Stimulated activated CD8-positive, alpha-beta memory T cell treated with anti-CD3 and anti-CD28 coated beads, Interleukin-15, amount 100 ng/mL, for 24 hours (primary cell): ENCODE measurements at regions not wholly inside any gene's neighbourhood (a gene's known extent, or its start where the extent isn't known, plus 50 kb on each side); places are given as distances from the start of the nearest gene placed in this dataset.

Experiments
- DNase-seq: peaks from one replicate; pipeline ENCODE4 v3.0.0-alpha.2; 2020; ENCODE audit warnings: low read depth

DNA sequence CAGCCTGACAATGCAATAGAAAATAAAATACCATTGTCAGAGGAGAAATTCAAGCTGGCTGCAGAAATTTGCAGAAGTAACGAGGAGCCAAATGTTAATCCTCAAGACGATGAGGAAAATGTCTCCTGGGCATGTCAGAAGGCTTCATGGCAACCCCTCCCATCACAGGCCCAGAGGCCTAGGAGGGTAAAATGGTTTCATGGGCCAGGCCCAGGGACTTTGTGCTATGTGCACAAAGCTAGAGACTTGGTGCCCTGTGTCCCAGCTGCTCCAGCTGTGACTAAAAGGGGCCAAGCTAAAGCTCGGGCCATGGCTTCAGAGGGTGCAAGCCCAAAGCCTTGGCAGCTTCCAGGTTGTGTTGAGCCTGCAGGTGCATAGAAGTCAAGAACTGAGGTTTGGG is 431.7 kb downstream of the LMO7 start:
- DNase-seq = no peak

DNA sequence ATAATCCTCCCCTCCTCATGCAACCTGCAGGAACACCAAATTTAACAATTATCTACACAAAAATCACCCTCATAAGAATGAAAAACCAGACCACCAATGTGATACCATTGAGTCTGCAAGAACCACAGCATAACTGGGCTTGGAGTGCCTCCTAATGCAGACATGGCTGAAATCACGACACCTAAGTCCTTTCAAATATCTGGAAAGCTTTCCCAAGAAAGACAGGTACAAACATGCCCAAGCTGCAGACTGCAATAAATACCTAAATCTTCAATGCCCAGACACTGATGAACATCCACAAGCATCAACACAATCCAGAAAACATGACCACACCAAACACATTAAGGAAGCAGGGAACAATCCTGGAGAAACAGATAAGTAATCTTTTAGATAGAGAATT is 417.1 kb downstream of the LMO7 start:
- no peak for DNase-seq

DNA sequence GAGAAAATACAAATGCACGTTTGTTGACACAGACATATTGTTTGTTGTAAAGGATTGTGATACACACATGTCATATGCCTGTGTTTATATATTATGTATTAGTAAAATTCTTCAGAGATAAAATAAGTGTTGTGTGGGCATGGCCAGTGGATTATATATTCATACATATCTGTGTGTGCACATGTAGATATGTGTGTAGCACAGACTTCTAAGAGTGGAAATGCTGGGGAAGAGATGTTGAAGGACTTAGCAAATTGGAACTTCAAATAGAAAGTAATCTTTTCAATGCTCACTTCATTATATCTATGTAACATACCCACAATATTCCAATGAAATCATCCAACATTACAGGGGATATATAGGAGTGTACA is 413.2 kb downstream of the LMO7 start:
- DNase-seq = no peak

DNA sequence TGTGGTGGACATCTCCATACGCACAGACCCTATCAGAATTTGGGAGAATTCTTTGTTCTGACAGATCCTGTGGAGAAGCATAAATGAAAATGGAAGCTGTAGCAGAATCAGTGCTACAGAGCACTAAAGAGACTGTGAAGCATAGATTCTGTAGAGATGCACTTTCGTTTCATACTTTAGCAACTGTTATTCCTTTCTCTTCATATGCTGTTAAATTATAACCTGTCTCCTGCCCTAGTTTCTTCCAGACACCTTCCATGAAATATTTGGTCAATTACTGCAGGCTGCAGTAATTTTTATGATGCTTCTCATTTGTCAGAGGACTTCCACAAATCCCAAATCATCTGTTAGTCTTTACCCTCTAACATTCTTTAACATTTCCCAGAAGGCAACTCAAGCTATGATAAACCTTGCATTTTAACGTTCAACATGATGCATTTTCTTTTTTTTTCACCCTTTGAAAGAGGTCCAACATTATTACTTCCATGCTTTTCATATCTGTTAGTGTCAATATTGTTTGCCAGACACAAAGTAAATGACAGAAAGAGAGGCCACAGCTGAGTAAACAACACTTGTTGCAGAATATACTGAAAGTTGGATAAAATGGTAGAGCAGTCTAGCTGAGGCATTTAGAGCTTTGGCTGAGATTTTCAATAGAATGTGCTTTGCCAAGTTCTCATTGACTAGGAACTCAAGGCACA is 412.7 kb downstream of the LMO7 start:
- DNase-seq = no peak

DNA sequence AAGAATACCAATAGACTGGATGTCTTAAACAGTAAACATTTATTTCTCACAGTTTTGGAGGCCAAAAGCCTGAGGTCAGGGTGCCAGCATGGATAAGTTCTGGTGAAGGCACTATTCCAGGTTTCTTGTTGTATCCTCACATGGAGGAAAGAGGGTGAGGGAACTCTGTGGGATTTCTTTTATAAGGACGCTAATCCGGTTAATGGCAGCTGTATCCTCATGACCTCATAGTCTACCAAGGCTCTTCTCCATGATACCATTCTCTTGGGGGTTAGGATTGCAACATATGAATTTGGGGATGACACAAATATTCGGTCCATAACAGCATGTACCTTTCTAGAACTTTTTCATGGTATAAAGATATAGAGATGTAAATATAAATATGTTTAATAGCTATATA is 412.0 kb downstream of the LMO7 start:
- no peak for DNase-seq

DNA sequence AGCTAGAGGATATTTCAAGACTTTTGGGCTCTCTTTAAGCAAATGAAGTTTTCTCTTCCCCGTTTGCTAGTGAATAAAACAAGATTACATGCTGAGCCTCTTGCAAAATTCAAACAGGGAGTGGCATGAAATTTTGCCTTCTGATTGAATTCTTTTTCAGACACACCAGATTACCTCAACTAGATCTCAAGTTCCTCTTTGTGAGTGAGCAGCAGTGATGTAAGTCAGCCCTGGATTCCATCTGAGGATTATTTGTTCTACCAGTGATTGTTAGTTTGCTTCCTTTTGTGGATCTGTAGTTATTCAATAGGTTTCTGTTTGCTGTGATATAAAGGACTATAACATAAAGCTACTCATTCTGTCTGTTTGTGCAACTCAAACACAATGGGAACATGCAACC is 407.7 kb downstream of the LMO7 start:
- DNase-seq = no peak

DNA sequence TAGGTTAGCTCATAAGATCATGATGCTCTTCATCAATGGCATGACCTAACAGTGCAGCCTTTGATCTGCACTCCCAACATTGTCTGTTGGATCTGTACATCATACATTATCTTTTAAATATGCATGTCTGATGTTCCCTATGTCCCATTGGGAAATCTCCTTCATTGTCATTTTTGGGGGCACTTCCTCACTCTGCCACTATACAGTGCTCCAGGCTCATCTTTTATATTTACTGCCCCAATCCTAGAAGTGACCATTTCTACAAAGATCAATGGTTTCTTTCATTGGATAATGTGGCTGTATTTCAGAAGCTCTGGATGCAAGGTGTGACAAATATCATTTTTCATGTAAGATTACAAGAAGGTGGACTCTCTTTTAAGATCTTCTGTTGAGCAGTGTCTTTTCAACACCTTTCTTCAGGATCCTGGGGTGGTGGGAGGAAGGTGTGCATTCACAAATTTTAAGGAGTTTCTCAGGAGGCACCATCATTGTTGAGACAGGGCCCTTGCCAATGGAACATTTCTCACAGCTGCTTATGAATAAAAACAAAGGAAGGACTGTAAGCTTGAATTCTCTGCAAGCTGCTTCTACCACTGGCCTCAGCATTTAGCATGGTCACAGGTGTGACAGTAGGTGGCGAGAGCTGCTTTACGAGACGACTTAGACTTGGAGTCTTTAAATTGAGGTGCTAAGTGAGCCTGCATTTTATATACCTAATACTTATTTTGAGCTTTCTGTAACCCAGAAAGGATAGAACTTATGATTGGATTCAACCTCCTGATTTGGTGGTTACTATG is 403.0 kb downstream of the LMO7 start:
- no peak for DNase-seq

DNA sequence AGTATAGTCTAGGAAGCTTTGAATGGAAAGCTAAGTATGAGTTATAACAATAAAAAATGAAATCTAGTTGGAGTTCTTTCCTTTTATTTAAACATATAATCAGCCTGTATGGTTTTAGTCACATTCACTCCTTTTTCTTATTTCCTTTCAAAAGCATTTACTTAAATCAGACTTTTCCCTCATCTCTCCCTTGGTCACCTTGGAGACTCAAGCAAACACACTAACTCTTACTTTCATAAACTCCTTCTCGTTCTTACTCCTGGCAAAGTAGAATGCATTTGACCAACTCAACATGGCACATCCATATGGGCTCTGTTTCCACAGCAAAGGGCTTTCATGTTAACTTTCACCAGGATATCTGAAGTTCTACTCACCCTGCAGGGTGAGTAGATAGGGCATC is 400.0 kb downstream of the LMO7 start:
- no peak for DNase-seq

DNA sequence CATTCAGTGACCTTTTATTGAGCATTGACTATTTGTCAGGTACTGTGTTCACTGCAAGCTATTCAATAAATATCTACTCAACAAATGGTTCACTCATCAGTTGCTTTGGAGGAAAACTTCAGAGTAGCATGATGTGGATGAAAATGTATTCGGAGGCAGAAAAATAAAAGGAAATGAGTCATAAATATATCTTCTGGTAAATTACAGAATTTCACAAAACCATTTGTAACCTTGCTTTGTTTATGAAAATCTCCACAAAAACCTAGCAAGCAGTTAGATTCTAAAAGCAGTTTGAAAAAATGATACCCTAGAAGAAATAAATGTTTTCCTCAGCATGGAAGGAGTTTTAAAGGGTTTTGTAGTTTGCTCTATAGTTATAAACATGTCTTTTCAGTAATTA is 399.6 kb downstream of the LMO7 start:
- no peak for DNase-seq

DNA sequence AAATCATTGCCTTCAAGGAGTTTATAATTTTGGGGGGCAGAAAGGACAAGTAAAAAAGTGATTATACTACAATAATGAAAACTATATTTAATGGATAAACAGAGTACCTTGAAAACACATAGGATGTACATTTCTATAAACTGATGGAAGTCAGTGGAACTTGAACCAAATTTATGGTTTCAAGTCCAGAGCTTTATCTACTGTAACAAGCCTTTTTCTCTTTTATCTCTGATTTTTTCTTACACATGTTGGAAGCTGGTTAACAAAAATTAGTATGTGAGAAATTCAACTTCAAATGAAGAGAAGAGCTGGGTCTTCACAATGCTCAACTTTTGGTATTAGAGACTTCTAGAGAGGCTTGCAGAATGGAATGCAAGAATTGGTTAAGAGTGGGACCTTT is 393.6 kb downstream of the LMO7 start:
- no peak for DNase-seq

DNA sequence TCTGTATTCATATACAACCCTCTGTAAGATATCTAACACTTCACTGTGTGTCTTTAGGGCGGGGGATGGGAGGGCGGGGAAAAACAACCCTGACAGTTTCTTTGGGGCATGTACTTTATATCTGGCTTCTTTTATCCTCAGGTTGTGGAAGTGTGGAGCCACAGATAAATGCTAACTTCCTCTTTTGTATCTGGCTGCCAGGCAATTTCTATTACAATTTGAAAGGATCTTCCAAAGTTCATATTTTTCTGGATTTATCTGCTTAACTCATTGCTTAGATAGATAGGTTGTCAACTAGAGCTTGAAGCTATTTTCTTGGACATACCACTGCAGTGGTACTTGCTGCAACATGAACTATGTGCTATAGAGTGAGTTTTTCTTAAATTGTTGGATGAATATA is 393.0 kb downstream of the LMO7 start:
- no peak for DNase-seq

DNA sequence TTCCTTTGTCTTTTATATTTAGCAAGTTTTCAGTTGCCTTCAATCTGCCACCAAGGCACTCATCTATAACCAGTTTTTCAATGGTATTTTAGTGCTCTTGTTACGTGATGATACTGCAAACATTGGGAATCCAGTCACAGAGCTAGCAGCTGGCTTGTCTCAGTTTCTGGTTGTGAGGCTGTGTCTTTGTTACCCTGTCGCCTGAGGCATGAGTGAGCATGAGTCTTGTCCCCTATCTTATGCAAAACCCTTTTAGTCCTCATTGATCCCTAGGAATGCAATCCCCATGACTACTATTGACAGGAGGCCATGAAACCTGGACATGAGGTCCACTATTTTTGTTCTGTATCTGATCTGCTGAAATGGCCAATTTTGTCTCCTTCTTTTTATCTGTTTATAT is 391.0 kb downstream of the LMO7 start:
- no peak for DNase-seq

DNA sequence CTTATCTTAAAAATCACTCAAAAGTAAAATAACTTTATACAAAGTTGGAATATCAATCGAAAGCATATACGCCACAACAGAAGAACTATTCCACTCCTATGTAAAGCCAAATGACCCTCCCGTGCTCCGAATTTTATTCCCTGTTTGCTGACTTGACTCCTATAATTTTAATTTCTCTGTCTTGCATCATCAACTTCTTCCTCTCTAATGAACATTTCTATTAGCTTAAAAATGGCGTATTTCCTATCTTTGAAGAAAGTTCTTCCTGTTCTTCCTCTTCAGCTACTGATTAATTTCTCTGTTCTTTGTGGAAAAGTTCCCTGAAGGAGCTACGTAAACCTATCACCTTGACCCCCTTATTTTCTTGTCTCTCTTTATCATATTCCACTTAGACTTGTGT is 389.3 kb downstream of the LMO7 start:
- no peak for DNase-seq

DNA sequence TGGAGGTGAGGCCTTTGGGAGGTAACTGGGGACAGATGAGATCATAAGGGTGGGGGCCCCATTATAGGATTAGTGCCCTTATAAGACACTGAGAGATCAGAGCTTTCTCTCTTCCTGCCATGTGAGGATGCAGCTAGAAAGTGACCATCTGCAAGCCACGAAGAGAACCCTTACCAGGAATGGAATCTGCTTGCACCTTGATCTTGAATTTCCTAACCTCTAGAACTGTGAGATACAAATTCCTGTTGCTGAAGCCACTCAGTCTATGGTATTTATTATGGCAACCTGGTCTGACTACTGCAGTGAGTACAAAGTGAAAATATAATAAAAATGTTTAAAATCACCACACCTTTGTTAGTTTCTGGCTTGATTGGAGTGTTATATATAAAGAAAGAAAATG is 388.0 kb downstream of the LMO7 start:
- no peak for DNase-seq

DNA sequence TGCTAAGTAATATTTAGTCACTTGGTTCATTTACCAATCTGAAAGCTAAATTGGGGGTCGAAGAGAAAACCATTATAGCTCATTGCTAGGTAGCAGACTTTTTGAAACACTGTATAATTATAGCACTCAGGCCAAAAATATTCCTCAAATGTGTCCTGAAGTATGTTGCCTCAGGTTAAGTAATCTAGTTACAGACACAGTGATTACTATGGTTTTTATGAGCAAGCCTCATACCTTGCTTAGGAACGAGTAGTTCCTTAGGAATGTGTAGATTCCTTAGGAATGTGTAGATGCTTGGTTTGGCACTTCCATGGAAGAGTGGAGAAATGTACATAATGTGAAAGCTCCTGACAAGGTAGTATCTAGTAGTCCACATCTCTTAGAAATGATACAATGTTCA is 387.5 kb downstream of the LMO7 start:
- no peak for DNase-seq

DNA sequence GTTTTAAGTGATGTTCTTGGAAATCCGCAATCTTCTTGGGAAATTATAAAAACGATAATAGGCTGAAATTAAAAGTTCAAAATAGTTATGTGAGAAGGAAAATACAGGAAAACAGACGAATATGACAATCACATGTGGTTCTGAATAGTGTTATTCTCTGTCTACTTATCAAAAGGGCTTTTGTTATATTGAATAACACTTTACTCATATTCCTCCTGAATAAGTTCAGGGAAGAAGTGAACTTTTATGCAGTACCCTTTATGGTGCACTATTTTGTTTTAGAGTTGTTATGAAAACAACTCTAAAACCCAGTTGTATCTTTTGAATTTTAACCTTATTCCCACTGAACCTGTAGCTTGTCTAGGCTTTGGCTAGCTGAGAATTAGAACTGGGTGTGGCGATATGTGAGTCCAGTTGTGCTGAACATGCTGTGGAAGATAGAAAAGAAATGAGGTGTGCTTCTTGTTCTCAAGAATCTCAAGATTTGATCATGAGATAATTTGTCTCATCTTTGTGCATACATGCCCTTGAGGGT is 384.4 kb downstream of the LMO7 start:
- no peak for DNase-seq

DNA sequence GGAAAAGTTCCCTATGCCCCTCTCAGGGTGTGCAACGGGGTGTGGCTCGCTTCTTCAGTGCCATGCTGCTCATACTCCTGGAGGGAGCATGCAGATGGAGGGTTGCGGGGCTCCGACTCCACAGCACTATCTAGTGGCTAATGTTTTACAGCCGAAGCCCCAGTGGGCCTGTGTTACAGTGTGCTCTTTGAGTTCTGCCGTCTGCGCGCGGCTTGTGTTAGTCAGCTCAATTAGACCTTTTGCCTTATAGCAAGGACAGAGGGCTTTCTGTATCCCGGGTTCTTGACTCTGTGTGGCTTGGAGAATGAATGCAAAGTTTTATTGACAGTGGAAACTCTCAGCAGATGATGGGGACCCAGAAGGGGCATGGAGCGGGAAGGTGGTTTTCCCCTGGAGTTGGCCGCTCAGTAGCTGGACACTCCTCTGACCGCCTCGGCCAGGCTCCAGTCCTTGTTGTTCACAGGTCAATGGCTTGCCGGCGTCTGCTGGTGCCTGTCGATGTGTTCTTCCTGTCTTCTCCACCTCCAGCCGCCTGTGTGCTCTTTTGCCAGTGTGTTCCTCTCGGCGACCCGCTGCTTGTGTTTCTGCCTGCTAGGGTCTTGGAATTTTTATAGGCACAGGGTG is 383.4 kb downstream of the LMO7 start:
- no peak for DNase-seq

DNA sequence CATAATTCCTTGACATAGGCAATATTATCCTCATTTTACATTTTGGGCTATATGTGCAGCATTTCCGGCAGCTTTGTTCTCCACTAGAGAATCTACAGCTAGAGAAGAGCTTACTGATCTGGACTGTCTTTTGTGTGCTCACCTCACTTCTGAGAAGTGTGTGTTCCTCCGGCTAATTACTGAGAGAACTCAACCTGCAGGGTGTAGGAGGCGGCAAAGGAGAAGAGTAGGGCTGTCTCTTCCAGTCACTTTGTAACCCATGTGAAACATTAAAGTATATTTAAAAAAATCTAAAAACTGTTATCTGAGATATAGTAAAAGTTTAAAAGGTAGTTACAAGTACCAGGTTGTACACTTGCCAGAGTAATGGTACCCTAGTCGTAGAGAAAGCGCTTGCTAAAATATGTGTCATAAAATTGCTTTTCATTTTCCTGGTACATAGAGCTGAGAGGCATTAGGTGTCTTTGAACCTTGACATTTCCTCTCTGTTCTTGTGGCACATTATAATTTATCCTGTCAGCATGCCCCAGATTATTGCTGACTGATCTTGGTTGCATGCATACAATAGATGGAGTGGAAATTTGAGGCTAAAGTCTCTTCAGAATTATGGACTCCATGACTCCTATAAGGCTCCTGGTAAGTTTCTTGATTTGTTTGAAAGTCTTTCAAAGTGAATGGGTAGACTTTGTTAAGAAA is 381.9 kb downstream of the LMO7 start:
- DNase-seq = no peak

DNA sequence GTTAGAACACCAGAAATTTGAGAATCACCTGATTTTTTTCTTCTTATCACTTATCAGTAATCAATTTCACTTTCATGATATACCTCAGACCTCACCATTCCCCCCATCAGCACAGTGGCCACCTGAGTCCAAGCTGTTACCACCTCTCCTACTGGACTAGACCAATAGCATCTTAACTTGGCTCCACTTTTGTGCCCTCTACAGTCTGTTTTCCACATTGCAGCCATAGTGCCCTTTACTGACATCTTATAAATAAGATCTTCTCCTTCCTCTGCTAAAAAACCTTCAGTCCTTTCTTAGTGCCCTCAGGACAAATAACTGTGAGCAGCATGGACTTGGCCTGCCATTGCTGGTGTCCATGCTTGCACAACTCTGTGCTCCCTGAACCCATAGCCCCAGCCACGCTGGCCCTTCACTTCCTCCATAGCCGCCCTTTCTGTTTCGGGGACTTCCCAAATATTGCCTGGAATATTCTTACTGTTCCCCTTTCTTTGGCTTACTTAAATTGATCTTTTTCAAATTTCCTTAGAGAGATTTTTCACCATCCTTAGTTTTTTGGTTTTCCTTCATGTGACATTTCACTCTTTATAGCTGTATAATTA is 380.8 kb downstream of the LMO7 start:
- DNase-seq = no peak

DNA sequence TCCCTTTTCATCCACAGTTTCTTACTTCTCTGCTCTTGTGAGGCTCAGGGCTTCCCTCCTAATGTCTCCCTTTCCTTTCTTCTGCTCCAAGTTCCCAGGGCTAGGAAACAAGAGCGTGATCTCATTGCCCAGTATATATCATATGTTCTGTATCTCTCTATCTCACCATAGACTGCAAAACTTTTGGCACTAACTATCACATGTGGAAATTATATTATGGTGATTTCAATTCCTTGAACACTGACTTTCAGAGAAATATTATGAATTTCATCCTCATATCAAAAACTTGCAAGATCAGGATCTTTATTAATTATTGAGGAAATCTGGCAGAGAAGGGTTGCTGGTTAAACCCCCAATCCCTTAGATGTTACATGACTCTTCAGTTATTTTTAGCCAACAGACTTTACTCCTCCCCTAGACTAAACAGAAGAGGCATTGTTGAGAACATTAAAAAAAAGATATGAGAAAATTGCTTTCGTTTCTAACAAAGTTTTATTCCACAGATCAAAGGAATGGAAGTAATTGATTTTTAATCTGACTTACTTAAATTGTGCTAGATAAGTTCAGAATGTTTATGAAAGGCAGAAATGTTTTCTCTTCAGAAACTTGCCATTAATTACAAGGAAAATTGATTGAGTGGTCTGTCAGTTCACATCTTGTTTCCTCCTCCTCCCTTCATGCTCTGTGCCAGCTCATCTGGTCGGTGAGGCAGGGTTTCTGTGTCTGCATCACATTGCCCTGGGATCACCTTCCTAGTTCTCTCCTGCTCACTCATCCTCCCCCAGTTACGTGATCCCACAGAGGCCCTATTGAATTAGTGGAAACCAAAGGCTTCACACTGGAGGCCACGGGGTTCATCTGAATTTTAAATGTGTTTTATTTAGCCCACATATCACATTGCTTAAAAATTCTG is 378.5 kb downstream of the LMO7 start:
- DNase-seq = no peak

DNA sequence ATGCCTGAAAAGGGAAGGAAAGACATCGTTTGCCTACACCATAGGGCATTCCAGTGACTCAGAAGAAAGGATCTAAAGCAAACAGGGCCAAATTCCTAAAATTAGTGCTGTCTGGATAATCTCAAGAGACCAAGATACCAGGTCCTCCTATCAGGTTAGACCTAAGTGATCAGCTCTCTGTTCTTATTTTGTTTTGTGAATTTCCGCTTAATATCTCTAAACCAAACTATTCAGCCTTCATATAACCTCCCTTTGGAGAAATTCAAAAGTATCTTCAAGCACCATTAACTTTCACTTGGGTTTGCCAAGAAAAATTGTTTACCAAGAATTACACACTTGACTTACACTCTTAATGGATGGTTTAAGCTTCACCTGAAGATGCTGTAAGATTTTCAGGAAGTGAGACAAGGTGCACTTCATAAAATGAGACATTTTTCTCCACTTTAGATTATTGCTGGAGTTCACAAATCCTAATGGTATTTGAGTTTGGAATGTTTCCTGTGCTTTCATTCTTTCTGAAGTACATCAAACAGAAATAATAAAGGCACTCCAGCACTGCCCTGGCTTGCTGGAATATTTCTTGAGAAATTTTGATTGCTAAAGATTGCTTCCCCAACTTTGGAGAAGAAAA is 376.1 kb downstream of the LMO7 start:
- DNase-seq = no peak
